ENCODE measurements at regions not wholly inside any gene's neighbourhood (a gene's known extent, or its start where the extent isn't known, plus 50 kb on each side); places are given as distances from the start of the nearest gene placed in this dataset.

- no peak overlapping the region for H3K27ac ChIP-seq
- H3K27me3 ChIP-seq, result no peaks in the 10 kb centered on the region
- no peaks in the 10 kb centered on the region for H3K4me1 ChIP-seq
- no peak for FAIRE-seq
- H3K36me3 ChIP-seq, result no peaks in the 10 kb centered on the region
- no peak for DNase-seq
- ATAC-seq, result no peak
- H3K9me3 ChIP-seq, result no peaks in the 10 kb centered on the region
- H3K4me3 ChIP-seq, result no peak overlapping the region
- intact Hi-C loops (cut with DNase I), result no loop called here
- TF ChIP-seq CTCF (IDR thresholded peaks at IDR 0.05), result no peak
- 72 to 83% methylated on average over 5 of the region's 5 CpGs for WGBS, 2 donors
Measured at GRCh38 chr2:64770781-64771334, 117.1 kb upstream of the SERTAD2 start.

- no peak for TF ChIP-seq CTCF (IDR thresholded peaks at IDR 0.05)
- Histone ChIP-seq H3K4me1 (no peaks in the 10 kb centered on the region), H3K36me3 (no peaks in the 10 kb centered on the region), H3K27ac (no peak overlapping the region), H3K9me3 (no peaks in the 10 kb centered on the region), H3K4me3 (no peak overlapping the region), H3K27me3 (no peaks in the 10 kb centered on the region)
- WGBS, 2 donors, result 76 to 77% methylated on average over 1 of the region's 1 CpG
- ATAC-seq (no peak), DNase-seq (no peak), FAIRE-seq (no peak)
- intact Hi-C loops (cut with DNase I), result no loop called here
Measured at GRCh38 chr2:64771737-64772136, 118.0 kb upstream of the SERTAD2 start.

GRCh38 chr2:64773461-64774118 is 119.9 kb upstream of the SERTAD2 start:
- peak; percentile 81 to 89 (median 84) for ATAC-seq
- DNase-seq, result peak in 5 of 6 donors; percentile 36 to 62 (median 44)
- Histone ChIP-seq H3K27ac (peak overlapping the region; percentile 30 to 68 (median 55)), H3K4me1 (no peaks in the 10 kb centered on the region), H3K9me3 (no peaks in the 10 kb centered on the region), H3K27me3 (no peaks in the 10 kb centered on the region), H3K36me3 (no peaks in the 10 kb centered on the region), H3K4me3 (peak overlapping the region in 2 of 4 donors; percentile 24 to 37)
- FAIRE-seq, result no peak
- WGBS, 2 donors, result 44 to 51% methylated on average over 12 of the region's 12 CpGs
- no peak for TF ChIP-seq CTCF (IDR thresholded peaks at IDR 0.05)
- intact Hi-C loops (cut with DNase I), result no loop called here

- no peak overlapping the region for H3K4me3 ChIP-seq
- DNase-seq (no peak), FAIRE-seq (no peak), ATAC-seq (no peak)
- TF ChIP-seq CTCF (IDR thresholded peaks at IDR 0.05), result no peak
- H3K27ac ChIP-seq, result no peak overlapping the region
- H3K27me3 ChIP-seq, result no peaks in the 10 kb centered on the region
- H3K9me3 ChIP-seq, result no peaks in the 10 kb centered on the region
- intact Hi-C loops (cut with DNase I), result no loop called here
- no peaks in the 10 kb centered on the region for H3K36me3 ChIP-seq
- WGBS, 2 donors, result 90 to 96% methylated on average over 3 of the region's 3 CpGs
- no peaks in the 10 kb centered on the region for H3K4me1 ChIP-seq
Measured at GRCh38 chr2:64777841-64778240, 124.1 kb upstream of the SERTAD2 start.

GRCh38 chr2:64779117-64779690 is 125.5 kb upstream of the SERTAD2 start:
- FAIRE-seq (no peak), ATAC-seq (peak; percentile 35 to 75 (median 58)), DNase-seq (no peak)
- intact Hi-C loops (cut with DNase I), result no loop called here
- H3K4me1 ChIP-seq, result no peaks in the 10 kb centered on the region
- H3K27me3 ChIP-seq, result no peaks in the 10 kb centered on the region
- H3K4me3 ChIP-seq, result no peak overlapping the region
- H3K27ac ChIP-seq, result no peak overlapping the region
- WGBS, 2 donors, result 46 to 54% methylated on average over 5 of the region's 5 CpGs
- H3K9me3 ChIP-seq, result no peaks in the 10 kb centered on the region
- no peak for TF ChIP-seq CTCF (IDR thresholded peaks at IDR 0.05)
- H3K36me3 ChIP-seq, result no peaks in the 10 kb centered on the region

Measured in pancreas (tissue), 10 donors.